ENCODE measurements at regions not wholly inside any gene's neighbourhood (a gene's known extent, or its start where the extent isn't known, plus 50 kb on each side); places are given as distances from the start of the nearest gene placed in this dataset.

DNA sequence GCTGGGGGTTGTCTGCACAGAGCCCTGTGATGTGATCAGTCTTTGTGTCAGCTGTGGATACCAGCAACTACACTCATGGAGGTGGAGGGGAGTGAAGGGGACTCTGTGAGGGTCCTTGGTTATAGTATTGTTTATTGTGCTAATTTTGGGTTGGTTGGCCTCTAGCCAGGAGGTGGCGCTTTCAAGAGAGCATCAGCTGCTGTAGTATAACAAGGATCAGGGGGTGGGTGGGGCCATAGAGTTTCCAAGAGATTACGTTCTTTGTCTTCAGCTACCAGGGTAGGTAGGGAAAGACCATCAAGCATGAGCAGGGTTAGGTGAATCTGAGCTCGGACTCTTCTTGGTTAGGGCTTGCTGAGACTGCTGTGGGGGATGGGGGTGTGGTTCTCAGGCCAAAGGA, 97.1 kb upstream of the HS3ST3A1 start:
- no peak for DNase-seq (ENCODE audit: low read depth in 6 of 9, low spot score in 9 of 9)
- Histone ChIP-seq H3K27me3 (ENCODE audit: control insufficient read depth in 2 of 2, insufficient read depth in 1 of 2, low read length in 1 of 2) (no peaks in the 10 kb centered on the region), H3K27ac (ENCODE audit: low read depth in 1 of 2, low read length in 1 of 2) (no peak overlapping the region), H3K9me3 (ENCODE audit: control insufficient read depth in 2 of 2, insufficient read depth in 1 of 2, low read length in 1 of 2) (no peaks in the 10 kb centered on the region), H3K36me3 (ENCODE audit: control insufficient read depth in 2 of 2, insufficient read depth in 2 of 2, low read length in 1 of 2) (no peaks in the 10 kb centered on the region), H3K4me1 (ENCODE audit: control insufficient read depth in 2 of 2, insufficient read depth in 2 of 2, low read length in 2 of 2) (no peaks in the 10 kb centered on the region), H3K4me3 (ENCODE audit: low read length in 2 of 2) (no peak overlapping the region)
- WGBS, result 94% methylated on average over 3 of the region's 3 CpGs

DNA sequence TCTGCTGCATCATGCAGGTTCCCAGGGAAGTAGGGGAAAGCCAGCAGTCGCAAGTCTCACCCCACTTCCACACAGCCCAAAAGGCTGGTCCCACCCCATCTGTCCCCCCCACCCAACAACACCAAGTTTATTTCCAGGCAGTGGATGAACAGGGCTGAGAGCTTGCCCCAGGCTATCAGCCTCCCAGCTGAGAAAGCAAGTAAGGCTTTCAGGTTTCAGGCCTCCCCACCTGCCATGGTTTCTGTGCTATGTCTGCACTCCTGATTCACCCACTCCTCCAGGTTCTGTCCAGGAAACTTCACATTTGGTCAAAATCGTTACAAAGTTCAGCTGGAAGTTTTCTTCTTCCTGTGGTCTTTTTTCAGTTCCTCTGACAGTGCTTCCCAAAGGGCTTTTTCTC, 97.5 kb upstream of the HS3ST3A1 start:
- no peaks in the 10 kb centered on the region for H3K36me3 ChIP-seq (ENCODE audit: control insufficient read depth in 2 of 2, insufficient read depth in 2 of 2, low read length in 1 of 2)
- DNase-seq (ENCODE audit: low read depth in 6 of 9, low spot score in 9 of 9), result no peak
- WGBS, result 75% methylated on average over 2 of the region's 2 CpGs
- no peaks in the 10 kb centered on the region for H3K9me3 ChIP-seq (ENCODE audit: control insufficient read depth in 2 of 2, insufficient read depth in 1 of 2, low read length in 1 of 2)
- H3K27me3 ChIP-seq (ENCODE audit: control insufficient read depth in 2 of 2, insufficient read depth in 1 of 2, low read length in 1 of 2), result no peaks in the 10 kb centered on the region
- H3K4me3 ChIP-seq (ENCODE audit: low read length in 2 of 2), result no peak overlapping the region
- H3K4me1 ChIP-seq (ENCODE audit: control insufficient read depth in 2 of 2, insufficient read depth in 2 of 2, low read length in 2 of 2), result no peaks in the 10 kb centered on the region
- H3K27ac ChIP-seq (ENCODE audit: low read depth in 1 of 2, low read length in 1 of 2), result no peak overlapping the region

DNA sequence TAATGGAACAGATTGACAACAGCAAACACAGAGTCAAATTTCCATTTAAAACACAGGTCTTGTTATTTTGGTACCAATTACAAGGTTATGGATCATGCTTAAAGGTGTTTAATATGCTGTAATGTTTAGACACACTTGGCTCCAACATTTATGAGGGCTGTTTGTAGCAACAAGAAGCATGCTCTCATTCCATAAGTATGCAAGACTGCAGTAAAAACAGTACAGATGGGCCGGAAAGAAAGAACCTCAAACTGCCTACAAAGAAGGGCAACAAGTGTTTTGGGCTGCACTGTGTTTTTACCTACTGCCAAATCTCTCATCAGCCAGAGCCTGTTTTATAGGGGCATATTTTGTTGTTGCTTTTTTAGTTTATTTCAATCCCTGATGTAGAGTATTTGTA, 100.5 kb upstream of the HS3ST3A1 start:
- Histone ChIP-seq H3K4me3 (ENCODE audit: low read length in 2 of 2) (no peak overlapping the region), H3K9me3 (ENCODE audit: control insufficient read depth in 2 of 2, insufficient read depth in 1 of 2, low read length in 1 of 2) (no peaks in the 10 kb centered on the region), H3K36me3 (ENCODE audit: control insufficient read depth in 2 of 2, insufficient read depth in 2 of 2, low read length in 1 of 2) (no peaks in the 10 kb centered on the region), H3K4me1 (ENCODE audit: control insufficient read depth in 2 of 2, insufficient read depth in 2 of 2, low read length in 2 of 2) (no peaks in the 10 kb centered on the region), H3K27me3 (ENCODE audit: control insufficient read depth in 2 of 2, insufficient read depth in 1 of 2, low read length in 1 of 2) (no peaks in the 10 kb centered on the region), H3K27ac (ENCODE audit: low read depth in 1 of 2, low read length in 1 of 2) (no peak overlapping the region)
- no peak for DNase-seq (ENCODE audit: low read depth in 6 of 9, low spot score in 9 of 9)
- WGBS, result 88% methylated on average over 1 of the region's 1 CpG

DNA sequence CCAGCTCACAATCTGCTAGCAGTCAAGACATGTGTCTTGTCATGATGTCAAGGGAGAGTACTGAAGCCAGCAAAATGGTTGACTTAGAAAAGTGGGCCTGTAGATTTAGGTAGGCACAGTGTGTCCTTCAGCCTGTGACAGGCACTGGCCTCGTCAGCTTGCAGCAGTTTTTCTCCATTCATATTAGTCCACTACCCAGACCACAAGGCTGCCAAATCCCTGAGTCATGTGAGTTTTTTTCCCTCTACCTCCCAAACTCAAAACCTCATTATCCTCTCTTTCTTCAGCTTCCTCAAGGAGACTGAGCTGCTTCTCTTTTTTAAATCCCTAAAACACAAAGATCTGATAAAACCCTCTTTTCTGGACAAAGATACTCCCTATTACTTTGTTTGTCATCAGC, 102.6 kb upstream of the HS3ST3A1 start:
- Histone ChIP-seq H3K4me1 (ENCODE audit: control insufficient read depth in 2 of 2, insufficient read depth in 2 of 2, low read length in 2 of 2) (no peaks in the 10 kb centered on the region), H3K4me3 (ENCODE audit: low read length in 2 of 2) (no peak overlapping the region), H3K9me3 (ENCODE audit: control insufficient read depth in 2 of 2, insufficient read depth in 1 of 2, low read length in 1 of 2) (no peaks in the 10 kb centered on the region), H3K27ac (ENCODE audit: low read depth in 1 of 2, low read length in 1 of 2) (no peak overlapping the region), H3K27me3 (ENCODE audit: control insufficient read depth in 2 of 2, insufficient read depth in 1 of 2, low read length in 1 of 2) (no peaks in the 10 kb centered on the region), H3K36me3 (ENCODE audit: control insufficient read depth in 2 of 2, insufficient read depth in 2 of 2, low read length in 1 of 2) (no peaks in the 10 kb centered on the region)
- 50% methylated on average over 1 of the region's 1 CpG for WGBS
- no peak for DNase-seq (ENCODE audit: low read depth in 6 of 9, low spot score in 9 of 9)

DNA sequence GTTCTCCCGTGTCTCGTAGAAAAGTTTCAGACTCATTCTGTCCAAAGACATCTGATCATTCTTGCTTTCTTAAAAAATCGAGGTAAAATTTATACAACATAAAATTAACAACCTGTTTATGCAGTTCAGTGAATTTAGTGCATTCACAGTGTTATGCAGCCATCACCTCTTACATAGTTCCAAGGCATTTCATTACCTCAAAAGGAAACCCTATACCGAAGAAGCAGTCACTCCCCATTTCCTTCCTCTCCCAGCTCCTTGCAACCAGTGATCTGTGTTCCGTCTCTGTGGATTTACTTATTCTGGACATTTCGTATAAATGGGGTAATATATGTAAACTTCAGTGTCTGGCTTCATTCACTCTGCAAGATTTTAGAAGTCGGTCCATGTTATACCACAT, 103.5 kb upstream of the HS3ST3A1 start:
- no peak overlapping the region for H3K27ac ChIP-seq (ENCODE audit: low read depth in 1 of 2, low read length in 1 of 2)
- DNase-seq (ENCODE audit: low read depth in 6 of 9, low spot score in 9 of 9), result no peak
- H3K36me3 ChIP-seq (ENCODE audit: control insufficient read depth in 2 of 2, insufficient read depth in 2 of 2, low read length in 1 of 2), result no peaks in the 10 kb centered on the region
- H3K4me1 ChIP-seq (ENCODE audit: control insufficient read depth in 2 of 2, insufficient read depth in 2 of 2, low read length in 2 of 2), result no peaks in the 10 kb centered on the region
- WGBS, result 72% methylated on average over 7 of the region's 7 CpGs
- no peaks in the 10 kb centered on the region for H3K9me3 ChIP-seq (ENCODE audit: control insufficient read depth in 2 of 2, insufficient read depth in 1 of 2, low read length in 1 of 2)
- no peak overlapping the region for H3K4me3 ChIP-seq (ENCODE audit: low read length in 2 of 2)
- H3K27me3 ChIP-seq (ENCODE audit: control insufficient read depth in 2 of 2, insufficient read depth in 1 of 2, low read length in 1 of 2), result no peaks in the 10 kb centered on the region

DNA sequence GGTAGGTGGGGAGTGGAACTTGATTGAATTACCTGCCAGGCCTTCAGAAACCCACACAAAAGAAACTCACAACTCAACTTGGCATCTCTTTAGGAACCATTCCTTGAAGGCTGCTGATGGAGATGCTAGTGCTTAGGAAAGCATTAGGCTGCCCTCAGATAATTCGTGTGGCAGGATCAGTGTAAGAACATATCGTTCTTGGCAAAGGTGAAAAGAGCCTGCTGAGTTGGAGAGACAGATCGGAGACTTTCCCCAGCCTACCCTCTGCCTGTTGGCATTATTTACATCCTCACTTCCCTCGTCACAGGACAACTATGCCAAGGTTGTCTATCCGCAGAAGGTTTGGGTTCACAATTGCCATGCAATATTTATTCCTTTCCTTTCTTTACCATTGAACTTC, 120.0 kb upstream of the HS3ST3A1 start:
- Histone ChIP-seq H3K36me3 (ENCODE audit: control insufficient read depth in 2 of 2, insufficient read depth in 2 of 2, low read length in 1 of 2) (no peaks in the 10 kb centered on the region), H3K27ac (ENCODE audit: low read depth in 1 of 2, low read length in 1 of 2) (no peak overlapping the region), H3K4me3 (ENCODE audit: low read length in 2 of 2) (no peak overlapping the region), H3K4me1 (ENCODE audit: control insufficient read depth in 2 of 2, insufficient read depth in 2 of 2, low read length in 2 of 2) (no peaks in the 10 kb centered on the region), H3K9me3 (ENCODE audit: control insufficient read depth in 2 of 2, insufficient read depth in 1 of 2, low read length in 1 of 2) (no peaks in the 10 kb centered on the region), H3K27me3 (ENCODE audit: control insufficient read depth in 2 of 2, insufficient read depth in 1 of 2, low read length in 1 of 2) (no peaks in the 10 kb centered on the region)
- no peak for DNase-seq (ENCODE audit: low read depth in 6 of 9, low spot score in 9 of 9)
- 86% methylated on average over 5 of the region's 5 CpGs for WGBS

DNA sequence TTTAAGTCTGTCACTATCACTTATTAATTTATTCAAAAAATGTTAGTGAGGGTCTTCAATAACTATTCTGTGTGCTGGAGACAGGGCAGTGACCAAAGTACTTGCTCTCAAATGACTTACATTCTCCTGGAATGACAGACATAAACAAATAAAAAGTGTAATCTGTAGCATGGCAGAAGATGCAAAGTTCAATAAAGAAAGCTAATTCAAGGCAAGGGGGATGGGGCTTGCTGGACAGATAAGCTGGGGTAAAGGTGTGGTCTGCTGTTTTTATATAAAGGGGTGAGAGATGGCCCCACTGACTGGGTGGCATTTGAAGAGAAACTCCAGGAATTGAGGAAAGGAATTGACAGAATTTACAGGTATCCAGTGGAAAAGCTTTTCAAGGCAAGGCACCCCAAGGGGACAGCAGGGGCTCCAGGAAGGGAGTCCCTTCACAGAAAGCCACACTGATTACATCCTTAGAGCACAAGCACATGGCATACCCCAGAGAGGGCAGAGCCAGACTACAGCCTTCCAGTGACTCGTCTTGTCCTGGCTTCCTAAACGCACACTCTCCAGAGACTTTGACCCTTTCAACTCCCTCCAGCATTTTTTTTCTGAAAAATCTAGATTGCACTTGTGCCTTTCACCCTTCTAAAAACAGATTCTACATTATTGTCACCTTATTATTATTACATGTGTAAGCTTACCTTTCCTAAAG, 123.7 kb upstream of the HS3ST3A1 start:
- H3K36me3 ChIP-seq (ENCODE audit: control insufficient read depth in 2 of 2, insufficient read depth in 2 of 2, low read length in 1 of 2), result no peaks in the 10 kb centered on the region
- no peak for DNase-seq (ENCODE audit: low read depth in 6 of 9, low spot score in 9 of 9)
- H3K27ac ChIP-seq (ENCODE audit: low read depth in 1 of 2, low read length in 1 of 2), result no peak overlapping the region
- no peaks in the 10 kb centered on the region for H3K27me3 ChIP-seq (ENCODE audit: control insufficient read depth in 2 of 2, insufficient read depth in 1 of 2, low read length in 1 of 2)
- H3K9me3 ChIP-seq (ENCODE audit: control insufficient read depth in 2 of 2, insufficient read depth in 1 of 2, low read length in 1 of 2), result no peaks in the 10 kb centered on the region
- H3K4me3 ChIP-seq (ENCODE audit: low read length in 2 of 2), result no peak overlapping the region
- WGBS, result 47% methylated on average over 2 of the region's 2 CpGs
- no peaks in the 10 kb centered on the region for H3K4me1 ChIP-seq (ENCODE audit: control insufficient read depth in 2 of 2, insufficient read depth in 2 of 2, low read length in 2 of 2)

DNA sequence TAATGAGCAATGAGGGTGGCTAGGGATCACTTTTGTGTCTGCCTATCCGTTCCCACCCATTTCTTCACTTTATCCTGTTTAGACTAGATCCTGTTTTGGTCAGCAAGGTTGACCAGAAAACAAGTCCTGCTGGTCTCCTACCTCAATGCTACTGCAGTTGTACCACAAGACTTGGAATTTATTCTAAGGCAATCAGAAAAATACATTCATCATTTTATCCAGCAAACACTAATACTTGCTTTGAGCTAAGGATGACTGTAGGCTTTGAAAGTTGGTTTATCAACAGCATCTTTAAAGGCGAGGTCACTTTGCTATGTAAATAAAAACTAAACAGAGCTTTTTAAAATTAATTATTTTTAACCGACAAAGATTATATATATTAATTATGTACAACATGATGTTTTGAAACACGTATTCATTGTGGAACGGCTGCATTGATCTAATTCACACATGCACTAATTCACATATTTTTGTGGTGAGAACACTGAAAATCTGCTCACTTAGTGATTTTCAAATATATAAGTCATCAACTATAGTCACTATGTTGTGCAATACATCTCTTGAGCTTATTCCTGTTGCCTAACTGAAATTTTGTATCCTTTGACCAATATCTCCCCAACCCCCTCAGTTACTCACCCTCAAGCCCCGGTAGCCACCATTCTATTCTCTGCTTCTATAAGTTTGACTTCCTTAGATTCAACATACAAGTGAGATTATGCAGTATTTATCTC, 125.9 kb upstream of the HS3ST3A1 start:
- Histone ChIP-seq H3K27me3 (ENCODE audit: control insufficient read depth in 2 of 2, insufficient read depth in 1 of 2, low read length in 1 of 2) (no peaks in the 10 kb centered on the region), H3K27ac (ENCODE audit: low read depth in 1 of 2, low read length in 1 of 2) (no peak overlapping the region), H3K36me3 (ENCODE audit: control insufficient read depth in 2 of 2, insufficient read depth in 2 of 2, low read length in 1 of 2) (no peaks in the 10 kb centered on the region), H3K9me3 (ENCODE audit: control insufficient read depth in 2 of 2, insufficient read depth in 1 of 2, low read length in 1 of 2) (no peaks in the 10 kb centered on the region), H3K4me3 (ENCODE audit: low read length in 2 of 2) (no peak overlapping the region), H3K4me1 (ENCODE audit: control insufficient read depth in 2 of 2, insufficient read depth in 2 of 2, low read length in 2 of 2) (no peaks in the 10 kb centered on the region)
- 95% methylated on average over 6 of the region's 6 CpGs for WGBS
- no peak for DNase-seq (ENCODE audit: low read depth in 6 of 9, low spot score in 9 of 9)

DNA sequence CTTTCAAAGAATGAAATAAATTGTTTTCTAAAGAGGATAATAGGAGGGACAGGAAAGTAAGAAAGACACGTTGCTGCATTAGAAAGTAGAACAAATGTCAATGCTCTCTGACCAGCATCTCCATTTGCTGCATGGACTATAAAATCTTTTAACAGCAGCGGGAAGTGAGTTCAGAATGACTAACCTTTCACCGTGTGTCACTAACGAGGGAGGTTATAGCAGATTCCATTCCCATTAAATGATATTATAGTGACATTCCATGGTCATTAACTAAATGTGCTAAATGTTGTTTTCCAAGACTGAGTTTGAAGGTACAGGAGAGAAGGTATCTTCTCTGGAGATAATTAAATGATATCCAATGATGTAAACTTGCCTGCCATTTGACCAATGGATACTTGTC, 127.1 kb upstream of the HS3ST3A1 start:
- Histone ChIP-seq H3K4me1 (ENCODE audit: control insufficient read depth in 2 of 2, insufficient read depth in 2 of 2, low read length in 2 of 2) (no peaks in the 10 kb centered on the region), H3K27me3 (ENCODE audit: control insufficient read depth in 2 of 2, insufficient read depth in 1 of 2, low read length in 1 of 2) (no peaks in the 10 kb centered on the region), H3K4me3 (ENCODE audit: low read length in 2 of 2) (no peak overlapping the region), H3K9me3 (ENCODE audit: control insufficient read depth in 2 of 2, insufficient read depth in 1 of 2, low read length in 1 of 2) (no peaks in the 10 kb centered on the region), H3K36me3 (ENCODE audit: control insufficient read depth in 2 of 2, insufficient read depth in 2 of 2, low read length in 1 of 2) (no peaks in the 10 kb centered on the region), H3K27ac (ENCODE audit: low read depth in 1 of 2, low read length in 1 of 2) (no peak overlapping the region)
- DNase-seq (ENCODE audit: low read depth in 6 of 9, low spot score in 9 of 9), result no peak
- 93% methylated on average over 4 of the region's 4 CpGs for WGBS
